ENCODE measurements at regions not wholly inside any gene's neighbourhood (a gene's known extent, or its start where the extent isn't known, plus 50 kb on each side); places are given as distances from the start of the nearest gene placed in this dataset.

DNA sequence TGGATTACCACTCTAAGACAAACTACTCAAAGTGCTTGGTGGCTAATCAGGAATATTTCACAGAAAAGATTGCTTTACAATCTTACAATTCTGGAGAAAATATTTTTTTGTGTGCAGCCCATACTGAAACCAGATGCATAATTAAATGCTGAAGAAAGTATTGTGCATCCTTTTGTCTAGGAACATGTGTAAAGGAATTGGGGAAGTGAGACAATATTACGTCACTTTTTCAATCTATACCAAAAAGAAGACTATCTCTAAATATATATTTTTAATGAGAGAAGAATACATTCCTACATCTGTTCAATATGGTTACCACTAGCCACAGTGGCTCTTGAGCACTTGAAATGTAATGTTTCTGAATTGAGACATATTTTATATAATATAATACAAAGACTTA is 992.5 kb upstream of the ADGRB3 start:
- Histone ChIP-seq H3K4me3 (no peak overlapping the region), H3K36me3 (replicated peaks in 1 of 2) (no peaks in the 10 kb centered on the region), H3K27ac (no peak overlapping the region), H3K9me3 (replicated peaks in 1 of 3) (no peaks in the 10 kb centered on the region), H3K27me3 (no peaks in the 10 kb centered on the region), H3K4me1 (replicated peaks in 1 of 2) (no peaks in the 10 kb centered on the region)
- TF ChIP-seq POLR2A (IDR thresholded peaks at IDR 0.05) = no peak
- TF ChIP-seq, protein P1, sequence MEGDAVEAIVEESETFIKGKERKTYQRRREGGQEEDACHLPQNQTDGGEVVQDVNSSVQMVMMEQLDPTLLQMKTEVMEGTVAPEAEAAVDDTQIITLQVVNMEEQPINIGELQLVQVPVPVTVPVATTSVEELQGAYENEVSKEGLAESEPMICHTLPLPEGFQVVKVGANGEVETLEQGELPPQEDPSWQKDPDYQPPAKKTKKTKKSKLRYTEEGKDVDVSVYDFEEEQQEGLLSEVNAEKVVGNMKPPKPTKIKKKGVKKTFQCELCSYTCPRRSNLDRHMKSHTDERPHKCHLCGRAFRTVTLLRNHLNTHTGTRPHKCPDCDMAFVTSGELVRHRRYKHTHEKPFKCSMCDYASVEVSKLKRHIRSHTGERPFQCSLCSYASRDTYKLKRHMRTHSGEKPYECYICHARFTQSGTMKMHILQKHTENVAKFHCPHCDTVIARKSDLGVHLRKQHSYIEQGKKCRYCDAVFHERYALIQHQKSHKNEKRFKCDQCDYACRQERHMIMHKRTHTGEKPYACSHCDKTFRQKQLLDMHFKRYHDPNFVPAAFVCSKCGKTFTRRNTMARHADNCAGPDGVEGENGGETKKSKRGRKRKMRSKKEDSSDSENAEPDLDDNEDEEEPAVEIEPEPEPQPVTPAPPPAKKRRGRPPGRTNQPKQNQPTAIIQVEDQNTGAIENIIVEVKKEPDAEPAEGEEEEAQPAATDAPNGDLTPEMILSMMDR (IDR thresholded peaks at IDR 0.05) = no peak
- WGBS, 4 donors = 31 to 89% (median 82%) methylated on average over 1 of the region's 1 CpG
- no peak for DNase-seq
- intact Hi-C loops (cut with DNase I) = no loop called here

DNA sequence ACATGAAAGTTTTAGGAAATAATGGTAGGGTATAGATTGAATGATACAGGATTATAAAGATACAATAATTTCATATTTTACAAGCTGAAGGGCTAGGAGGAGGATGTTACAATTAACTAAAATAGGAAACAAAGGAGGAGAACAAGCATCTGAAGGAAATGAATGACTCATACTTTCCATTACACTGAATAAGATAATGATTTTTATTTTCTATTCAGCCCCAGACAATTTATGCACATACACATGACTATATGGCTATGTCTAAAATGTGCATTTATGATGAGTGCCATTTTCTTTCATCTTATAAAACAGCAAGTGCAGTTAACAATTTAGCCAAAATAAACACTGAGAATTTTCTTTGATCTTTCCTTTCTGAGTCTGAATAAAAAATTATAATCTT is 994.6 kb upstream of the ADGRB3 start:
- no peaks in the 10 kb centered on the region for H3K4me1 ChIP-seq (replicated peaks in 1 of 2)
- TF ChIP-seq POLR2A (IDR thresholded peaks at IDR 0.05) = no peak
- TF ChIP-seq, protein P1 (IDR thresholded peaks at IDR 0.05) = no peak

DNA sequence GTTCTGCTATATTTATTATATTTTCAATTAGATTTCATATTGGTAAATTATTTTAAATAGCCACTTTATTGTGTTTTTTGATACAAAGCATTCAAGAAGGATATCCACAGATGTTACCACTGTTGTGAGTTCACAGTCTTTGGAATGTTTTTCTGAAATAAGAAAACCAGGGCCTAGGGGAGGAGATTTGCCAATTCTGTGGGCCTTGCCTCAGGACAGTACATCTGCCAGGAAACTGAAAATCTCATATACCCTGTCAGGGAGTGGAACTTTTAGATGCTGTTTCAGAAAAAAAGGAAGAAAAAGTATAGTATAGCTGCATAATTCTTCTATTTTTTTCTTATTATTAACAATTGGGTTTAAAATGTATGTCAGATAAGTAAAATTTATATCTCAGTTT is 995.9 kb upstream of the ADGRB3 start:
- H3K4me3 ChIP-seq = no peak overlapping the region
- H3K27ac ChIP-seq = no peak overlapping the region
- no peaks in the 10 kb centered on the region for H3K27me3 ChIP-seq
- H3K36me3 ChIP-seq (replicated peaks in 1 of 2) = no peaks in the 10 kb centered on the region
- H3K9me3 ChIP-seq (replicated peaks in 1 of 3) = no peaks in the 10 kb centered on the region
- no peak for DNase-seq
- H3K4me1 ChIP-seq (replicated peaks in 1 of 2) = no peaks in the 10 kb centered on the region
- intact Hi-C loops (cut with DNase I) = no loop called here
- no peak for TF ChIP-seq POLR2A (IDR thresholded peaks at IDR 0.05)
- TF ChIP-seq, protein P1 (IDR thresholded peaks at IDR 0.05) = no peak

More for the DNA sequence above, 994.6 kb upstream of the ADGRB3 start:
- Histone ChIP-seq H3K27ac (no peak overlapping the region), H3K36me3 (replicated peaks in 1 of 2) (no peaks in the 10 kb centered on the region), H3K9me3 (replicated peaks in 1 of 3) (no peaks in the 10 kb centered on the region), H3K4me3 (no peak overlapping the region), H3K27me3 (no peaks in the 10 kb centered on the region)
- intact Hi-C loops (cut with DNase I) = no loop called here
- no peak for DNase-seq

DNA sequence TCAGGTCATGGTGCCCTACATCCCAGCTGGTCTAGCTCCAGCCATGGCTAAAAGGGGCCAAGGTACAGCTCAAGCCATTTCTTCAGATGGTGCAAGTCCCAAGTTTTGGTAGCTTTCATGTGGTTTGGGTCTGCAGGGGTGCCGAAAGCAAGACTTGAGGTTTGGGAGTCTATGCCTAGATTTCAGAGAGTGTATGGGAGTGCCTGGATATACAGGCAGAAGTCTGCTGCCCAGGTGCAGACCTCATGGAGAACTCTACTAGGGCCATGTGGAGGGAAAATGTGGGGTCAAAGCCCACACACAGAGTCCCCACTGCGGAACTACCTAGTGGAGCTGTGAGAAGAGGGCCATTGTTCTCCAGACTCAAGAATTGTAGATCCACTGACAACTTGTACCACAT is 1000.9 kb upstream of the ADGRB3 start:
- intact Hi-C loops (cut with DNase I) = no loop called here
- Histone ChIP-seq H3K27me3 (no peaks in the 10 kb centered on the region), H3K4me3 (no peak overlapping the region), H3K4me1 (replicated peaks in 1 of 2) (no peaks in the 10 kb centered on the region), H3K36me3 (replicated peaks in 1 of 2) (no peaks in the 10 kb centered on the region), H3K9me3 (replicated peaks in 1 of 3) (no peaks in the 10 kb centered on the region), H3K27ac (no peak overlapping the region)
- no peak for DNase-seq
- no peak for TF ChIP-seq POLR2A (IDR thresholded peaks at IDR 0.05)
- TF ChIP-seq, protein P1 (IDR thresholded peaks at IDR 0.05) = no peak
- WGBS, 4 donors = 74 to 94% (median 86%) methylated on average over 1 to 2 of the region's 2 CpGs
